ENCODE measurements at regions not wholly inside any gene's neighbourhood (a gene's known extent, or its start where the extent isn't known, plus 50 kb on each side); places are given as distances from the start of the nearest gene placed in this dataset.

DNA sequence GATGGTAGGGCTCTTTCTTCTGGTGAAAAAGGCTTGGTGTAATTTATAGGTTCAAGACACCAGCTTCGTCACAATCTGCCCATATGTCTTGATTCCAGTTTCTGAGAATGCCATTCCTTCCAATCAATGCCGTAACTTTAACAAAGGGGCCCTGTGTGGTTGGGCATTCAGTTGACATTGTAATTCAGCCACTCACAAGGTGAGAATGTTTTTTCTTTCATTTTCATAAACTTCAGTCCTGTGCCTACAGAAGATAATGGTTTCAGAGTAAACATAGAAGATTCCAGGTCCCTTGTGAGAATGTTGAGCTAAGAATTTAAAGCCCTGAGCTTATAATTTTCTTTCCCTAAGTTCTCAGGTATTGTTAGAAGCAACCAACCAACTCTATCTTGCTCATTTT is 67.3 kb upstream of the AASS start:
- ATAC-seq (no peak), DNase-seq (ENCODE audit: low spot score) (no peak), FAIRE-seq (no peak)
- no peak overlapping the region for H3K9ac ChIP-seq (ENCODE audit: insufficient read depth, low read depth, low read length)
- H3K4me1 ChIP-seq (ENCODE audit: insufficient read depth, low read length), result no peaks in the 10 kb centered on the region
- H3K36me3 ChIP-seq (replicated peaks in 1 of 2; ENCODE audit: control insufficient read depth in 1 of 2, insufficient read depth in 2 of 2, low read length in 2 of 2), result no peaks in the 10 kb centered on the region
- H3K9me3 ChIP-seq (ENCODE audit: low read length), result no peaks in the 10 kb centered on the region
- no peak overlapping the region for H3K27ac ChIP-seq (ENCODE audit: extremely low read length, insufficient read depth, low read length)
- H3K27me3 ChIP-seq (ENCODE audit: control insufficient read depth in 1 of 2, insufficient read depth in 2 of 2, low read length in 2 of 2), result no peaks in the 10 kb centered on the region; a peak in 1 of 5 replicates
- no peak overlapping the region for H2AFZ ChIP-seq (ENCODE audit: low read length)
- CTCF ChIA-PET (ENCODE audit: low intra/inter-chr PET ratio, low total read pairs), result no interaction called here
- H4K20me1 ChIP-seq (ENCODE audit: insufficient read depth, low read length), result no peaks in the 10 kb centered on the region
- in situ Hi-C loops (cut with HindIII; ENCODE audit: extremely low pct_ligation_motif_present, low pct_unique_long_range_greater_than_20kb) (no loop called here), intact Hi-C loops (cut with micrococcal nuclease; ENCODE audit: unreplicated experiment) (loop anchor here (10.0 kb wide), 1 partner anchor 117 kb away; no protein-coding TSS in a partner anchor)
- POLR2A ChIA-PET, result no interaction called here
- H3K4me3 ChIP-seq (replicated peaks in 1 of 3; ENCODE audit: insufficient read depth in 1 of 3, low read depth in 2 of 3, low read length in 3 of 3), result no peak overlapping the region
- no peaks in the 10 kb centered on the region for H3K79me2 ChIP-seq (ENCODE audit: insufficient read depth, low read length)
- no TSS peak for BruUV-seq (replicated peaks)
- H3K4me2 ChIP-seq (ENCODE audit: low read depth, low read length), result no peak overlapping the region
- WGBS (ENCODE audit: low lambda C conversion rate), result 66% methylated on average over 2 of the region's 2 CpGs
- TF ChIP-seq ZNF225 (CRISPR knock-in tag; IDR thresholded peaks at IDR 0.05), result no peak
- no peak for TF ChIP-seq FIP1L1 (IDR thresholded peaks at IDR 0.05; ENCODE audit: borderline replicate concordance, insufficient read depth, low read depth, low read length)
- TF ChIP-seq, protein P1, sequence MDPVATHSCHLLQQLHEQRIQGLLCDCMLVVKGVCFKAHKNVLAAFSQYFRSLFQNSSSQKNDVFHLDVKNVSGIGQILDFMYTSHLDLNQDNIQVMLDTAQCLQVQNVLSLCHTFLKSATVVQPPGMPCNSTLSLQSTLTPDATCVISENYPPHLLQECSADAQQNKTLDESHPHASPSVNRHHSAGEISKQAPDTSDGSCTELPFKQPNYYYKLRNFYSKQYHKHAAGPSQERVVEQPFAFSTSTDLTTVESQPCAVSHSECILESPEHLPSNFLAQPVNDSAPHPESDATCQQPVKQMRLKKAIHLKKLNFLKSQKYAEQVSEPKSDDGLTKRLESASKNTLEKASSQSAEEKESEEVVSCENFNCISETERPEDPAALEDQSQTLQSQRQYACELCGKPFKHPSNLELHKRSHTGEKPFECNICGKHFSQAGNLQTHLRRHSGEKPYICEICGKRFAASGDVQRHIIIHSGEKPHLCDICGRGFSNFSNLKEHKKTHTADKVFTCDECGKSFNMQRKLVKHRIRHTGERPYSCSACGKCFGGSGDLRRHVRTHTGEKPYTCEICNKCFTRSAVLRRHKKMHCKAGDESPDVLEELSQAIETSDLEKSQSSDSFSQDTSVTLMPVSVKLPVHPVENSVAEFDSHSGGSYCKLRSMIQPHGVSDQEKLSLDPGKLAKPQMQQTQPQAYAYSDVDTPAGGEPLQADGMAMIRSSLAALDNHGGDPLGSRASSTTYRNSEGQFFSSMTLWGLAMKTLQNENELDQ (CRISPR knock-in tag; IDR thresholded peaks at IDR 0.05; ENCODE audit: borderline replicate concordance), result no peak
- TF ChIP-seq, protein P2, sequence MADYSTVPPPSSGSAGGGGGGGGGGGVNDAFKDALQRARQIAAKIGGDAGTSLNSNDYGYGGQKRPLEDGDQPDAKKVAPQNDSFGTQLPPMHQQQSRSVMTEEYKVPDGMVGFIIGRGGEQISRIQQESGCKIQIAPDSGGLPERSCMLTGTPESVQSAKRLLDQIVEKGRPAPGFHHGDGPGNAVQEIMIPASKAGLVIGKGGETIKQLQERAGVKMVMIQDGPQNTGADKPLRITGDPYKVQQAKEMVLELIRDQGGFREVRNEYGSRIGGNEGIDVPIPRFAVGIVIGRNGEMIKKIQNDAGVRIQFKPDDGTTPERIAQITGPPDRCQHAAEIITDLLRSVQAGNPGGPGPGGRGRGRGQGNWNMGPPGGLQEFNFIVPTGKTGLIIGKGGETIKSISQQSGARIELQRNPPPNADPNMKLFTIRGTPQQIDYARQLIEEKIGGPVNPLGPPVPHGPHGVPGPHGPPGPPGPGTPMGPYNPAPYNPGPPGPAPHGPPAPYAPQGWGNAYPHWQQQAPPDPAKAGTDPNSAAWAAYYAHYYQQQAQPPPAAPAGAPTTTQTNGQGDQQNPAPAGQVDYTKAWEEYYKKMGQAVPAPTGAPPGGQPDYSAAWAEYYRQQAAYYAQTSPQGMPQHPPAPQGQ (CRISPR knock-in tag; IDR thresholded peaks at IDR 0.05; ENCODE audit: borderline replicate concordance), result no peak
- TF ChIP-seq NFE2L1 (CRISPR knock-in tag; IDR thresholded peaks at IDR 0.05; ENCODE audit: borderline replicate concordance), result no peak
- no peak for TF ChIP-seq PAX8 (CRISPR knock-in tag; IDR thresholded peaks at IDR 0.05; ENCODE audit: borderline replicate concordance)
- TF ChIP-seq, protein P3, sequence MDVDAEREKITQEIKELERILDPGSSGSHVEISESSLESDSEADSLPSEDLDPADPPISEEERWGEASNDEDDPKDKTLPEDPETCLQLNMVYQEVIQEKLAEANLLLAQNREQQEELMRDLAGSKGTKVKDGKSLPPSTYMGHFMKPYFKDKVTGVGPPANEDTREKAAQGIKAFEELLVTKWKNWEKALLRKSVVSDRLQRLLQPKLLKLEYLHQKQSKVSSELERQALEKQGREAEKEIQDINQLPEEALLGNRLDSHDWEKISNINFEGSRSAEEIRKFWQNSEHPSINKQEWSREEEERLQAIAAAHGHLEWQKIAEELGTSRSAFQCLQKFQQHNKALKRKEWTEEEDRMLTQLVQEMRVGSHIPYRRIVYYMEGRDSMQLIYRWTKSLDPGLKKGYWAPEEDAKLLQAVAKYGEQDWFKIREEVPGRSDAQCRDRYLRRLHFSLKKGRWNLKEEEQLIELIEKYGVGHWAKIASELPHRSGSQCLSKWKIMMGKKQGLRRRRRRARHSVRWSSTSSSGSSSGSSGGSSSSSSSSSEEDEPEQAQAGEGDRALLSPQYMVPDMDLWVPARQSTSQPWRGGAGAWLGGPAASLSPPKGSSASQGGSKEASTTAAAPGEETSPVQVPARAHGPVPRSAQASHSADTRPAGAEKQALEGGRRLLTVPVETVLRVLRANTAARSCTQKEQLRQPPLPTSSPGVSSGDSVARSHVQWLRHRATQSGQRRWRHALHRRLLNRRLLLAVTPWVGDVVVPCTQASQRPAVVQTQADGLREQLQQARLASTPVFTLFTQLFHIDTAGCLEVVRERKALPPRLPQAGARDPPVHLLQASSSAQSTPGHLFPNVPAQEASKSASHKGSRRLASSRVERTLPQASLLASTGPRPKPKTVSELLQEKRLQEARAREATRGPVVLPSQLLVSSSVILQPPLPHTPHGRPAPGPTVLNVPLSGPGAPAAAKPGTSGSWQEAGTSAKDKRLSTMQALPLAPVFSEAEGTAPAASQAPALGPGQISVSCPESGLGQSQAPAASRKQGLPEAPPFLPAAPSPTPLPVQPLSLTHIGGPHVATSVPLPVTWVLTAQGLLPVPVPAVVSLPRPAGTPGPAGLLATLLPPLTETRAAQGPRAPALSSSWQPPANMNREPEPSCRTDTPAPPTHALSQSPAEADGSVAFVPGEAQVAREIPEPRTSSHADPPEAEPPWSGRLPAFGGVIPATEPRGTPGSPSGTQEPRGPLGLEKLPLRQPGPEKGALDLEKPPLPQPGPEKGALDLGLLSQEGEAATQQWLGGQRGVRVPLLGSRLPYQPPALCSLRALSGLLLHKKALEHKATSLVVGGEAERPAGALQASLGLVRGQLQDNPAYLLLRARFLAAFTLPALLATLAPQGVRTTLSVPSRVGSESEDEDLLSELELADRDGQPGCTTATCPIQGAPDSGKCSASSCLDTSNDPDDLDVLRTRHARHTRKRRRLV (CRISPR knock-in tag; IDR thresholded peaks at IDR 0.05), result no peak
- TF ChIP-seq, protein P4, sequence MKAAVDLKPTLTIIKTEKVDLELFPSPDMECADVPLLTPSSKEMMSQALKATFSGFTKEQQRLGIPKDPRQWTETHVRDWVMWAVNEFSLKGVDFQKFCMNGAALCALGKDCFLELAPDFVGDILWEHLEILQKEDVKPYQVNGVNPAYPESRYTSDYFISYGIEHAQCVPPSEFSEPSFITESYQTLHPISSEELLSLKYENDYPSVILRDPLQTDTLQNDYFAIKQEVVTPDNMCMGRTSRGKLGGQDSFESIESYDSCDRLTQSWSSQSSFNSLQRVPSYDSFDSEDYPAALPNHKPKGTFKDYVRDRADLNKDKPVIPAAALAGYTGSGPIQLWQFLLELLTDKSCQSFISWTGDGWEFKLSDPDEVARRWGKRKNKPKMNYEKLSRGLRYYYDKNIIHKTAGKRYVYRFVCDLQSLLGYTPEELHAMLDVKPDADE (CRISPR knock-in tag; IDR thresholded peaks at IDR 0.05), result no peak
- TF ChIP-seq BCL6 (CRISPR knock-in tag; IDR thresholded peaks at IDR 0.05), result no peak
- no peak for TF ChIP-seq ZNF160 (CRISPR knock-in tag; IDR thresholded peaks at IDR 0.05)
- TF ChIP-seq, protein P5, sequence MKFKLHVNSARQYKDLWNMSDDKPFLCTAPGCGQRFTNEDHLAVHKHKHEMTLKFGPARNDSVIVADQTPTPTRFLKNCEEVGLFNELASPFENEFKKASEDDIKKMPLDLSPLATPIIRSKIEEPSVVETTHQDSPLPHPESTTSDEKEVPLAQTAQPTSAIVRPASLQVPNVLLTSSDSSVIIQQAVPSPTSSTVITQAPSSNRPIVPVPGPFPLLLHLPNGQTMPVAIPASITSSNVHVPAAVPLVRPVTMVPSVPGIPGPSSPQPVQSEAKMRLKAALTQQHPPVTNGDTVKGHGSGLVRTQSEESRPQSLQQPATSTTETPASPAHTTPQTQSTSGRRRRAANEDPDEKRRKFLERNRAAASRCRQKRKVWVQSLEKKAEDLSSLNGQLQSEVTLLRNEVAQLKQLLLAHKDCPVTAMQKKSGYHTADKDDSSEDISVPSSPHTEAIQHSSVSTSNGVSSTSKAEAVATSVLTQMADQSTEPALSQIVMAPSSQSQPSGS (CRISPR knock-in tag; IDR thresholded peaks at IDR 0.05), result no peak
- no peak for TF ChIP-seq ZFP1 (CRISPR knock-in tag; IDR thresholded peaks at IDR 0.05)
- TF ChIP-seq CCDC6 (CRISPR knock-in tag; IDR thresholded peaks at IDR 0.05), result no peak
